GM19467 (cell line): ENCODE measurements at regions not wholly inside any gene's neighbourhood (a gene's known extent, or its start where the extent isn't known, plus 50 kb on each side); places are given as distances from the start of the nearest gene placed in this dataset.
"Not testable (repeated sequence)": the region's sequence is repeated elsewhere in the genome, so short reads cannot be mapped to it uniquely, and the experiment has no call there.

Experiments
- ATAC-seq: cut with Tn5 transposase; IDR thresholded peaks from one replicate; pipeline ENCODE4 v1.9.1; 2021; ENCODE audit warnings: mild to moderate bottlenecking, moderate library complexity; ENCODE audit not compliant: unreplicated experiment

DNA sequence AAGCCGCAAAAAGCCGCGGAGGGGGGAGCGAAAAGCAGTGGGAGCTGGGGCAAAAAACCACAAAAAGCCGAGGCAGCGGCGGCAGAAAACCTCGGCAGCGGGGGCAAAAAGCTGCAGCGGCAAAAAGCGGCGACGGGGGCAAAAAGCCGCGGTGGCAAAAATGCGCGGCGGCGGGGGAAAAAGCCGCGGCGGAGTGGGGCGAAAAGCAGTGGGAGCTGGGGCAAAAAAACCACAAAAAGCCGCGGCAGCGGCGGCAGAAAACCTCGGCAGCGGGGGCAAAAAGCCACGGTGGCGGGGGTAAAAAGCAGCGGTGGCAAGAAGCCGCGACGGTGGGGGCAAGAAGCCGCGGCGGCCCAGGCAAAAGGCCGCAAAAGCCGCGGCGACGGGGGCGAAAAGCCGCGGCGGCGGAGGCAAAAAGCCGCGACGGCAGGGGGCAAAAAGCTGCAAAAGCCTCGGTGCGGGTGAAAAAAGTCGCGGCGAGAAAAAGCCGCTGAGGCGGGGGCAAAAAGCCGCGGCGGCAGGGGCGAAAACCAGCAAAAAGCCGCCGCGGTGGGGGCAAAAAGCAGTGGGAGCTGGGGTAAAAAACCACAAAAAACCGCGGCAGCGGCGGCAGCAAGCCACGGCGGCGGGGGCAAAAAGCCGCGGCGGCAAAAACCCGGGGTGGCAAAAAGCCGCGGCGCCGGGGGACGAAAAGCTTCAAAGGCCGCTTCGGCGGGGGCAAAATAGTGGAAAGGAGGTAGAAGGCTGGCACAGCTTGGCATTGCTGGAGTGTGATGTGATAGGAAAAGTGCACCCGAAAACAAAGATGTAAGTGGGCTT is 135.9 kb downstream of the ZNF92 start:
- no peak for ATAC-seq

DNA sequence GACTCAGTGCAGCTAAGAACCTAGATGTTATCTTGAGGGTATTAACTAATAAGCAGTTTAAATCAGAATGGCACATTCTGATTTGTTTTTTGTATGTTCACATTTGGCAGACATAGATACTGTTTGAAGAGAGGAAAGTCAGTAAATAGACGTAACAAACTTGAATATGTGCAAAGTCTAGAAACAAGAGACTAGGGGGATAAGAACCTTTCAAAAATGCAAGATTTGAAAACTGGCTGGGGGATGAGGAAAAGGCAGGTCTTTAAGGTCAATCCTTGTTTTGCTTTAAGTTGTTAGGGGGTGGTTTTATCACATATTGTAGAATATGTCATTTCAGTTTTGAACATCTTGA is 136.5 kb downstream of the ZNF92 start:
- not testable (repeated sequence) for ATAC-seq

DNA sequence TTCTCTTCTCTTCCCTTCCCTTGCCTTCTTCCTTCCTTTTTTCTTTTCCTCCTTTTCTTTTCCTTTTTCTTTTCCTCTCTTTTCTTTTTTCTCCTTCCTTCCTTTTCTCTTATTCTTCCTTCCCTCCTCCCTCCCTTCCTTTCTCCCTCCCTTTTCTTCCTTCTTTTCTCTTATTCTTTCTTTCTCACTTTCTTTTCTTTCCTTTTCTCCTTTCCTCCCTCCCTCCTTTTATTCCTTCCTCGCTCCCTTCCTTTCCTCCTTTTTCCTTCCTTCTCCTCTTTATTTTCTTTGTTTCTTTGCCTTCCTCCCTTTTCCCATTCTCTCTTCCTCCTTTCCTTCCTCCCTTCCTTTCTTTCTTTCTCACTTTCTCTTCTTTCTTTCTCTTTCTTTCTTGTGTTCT is 146.1 kb downstream of the ZNF92 start:
- ATAC-seq, result not testable (repeated sequence)

DNA sequence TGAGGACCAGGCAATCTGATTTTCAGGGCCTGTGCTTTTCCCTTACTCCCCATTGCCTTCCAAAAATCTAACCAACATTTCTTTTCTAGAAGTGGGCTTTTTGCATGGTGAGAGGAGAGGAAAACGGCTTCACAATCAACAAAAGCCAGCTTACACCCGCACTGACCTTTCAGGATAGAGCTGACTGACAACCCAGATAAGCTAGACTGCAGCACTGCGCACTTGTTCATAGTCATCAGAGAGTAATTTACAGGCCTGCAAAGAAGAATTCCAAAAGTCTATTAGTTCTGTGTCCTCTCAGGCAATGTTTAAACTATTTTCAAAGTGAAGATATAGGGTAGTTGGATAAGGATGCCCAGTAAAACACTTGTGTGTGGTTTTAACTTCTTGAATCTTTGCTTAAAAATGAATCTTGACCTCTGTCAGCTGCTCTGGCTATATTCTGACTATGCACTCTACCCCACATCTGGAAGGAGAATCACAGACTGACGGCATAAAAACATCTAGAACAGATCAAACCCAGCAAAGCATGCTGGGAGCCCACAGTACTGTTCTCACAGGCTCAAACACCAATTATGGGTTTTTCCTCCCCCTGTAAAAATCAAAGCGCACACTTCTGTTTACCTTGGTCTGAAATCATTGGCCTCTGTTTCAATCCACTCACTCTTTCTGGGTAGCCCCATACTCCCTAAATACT is 172.0 kb downstream of the ZNF92 start:
- not testable (repeated sequence) for ATAC-seq

DNA sequence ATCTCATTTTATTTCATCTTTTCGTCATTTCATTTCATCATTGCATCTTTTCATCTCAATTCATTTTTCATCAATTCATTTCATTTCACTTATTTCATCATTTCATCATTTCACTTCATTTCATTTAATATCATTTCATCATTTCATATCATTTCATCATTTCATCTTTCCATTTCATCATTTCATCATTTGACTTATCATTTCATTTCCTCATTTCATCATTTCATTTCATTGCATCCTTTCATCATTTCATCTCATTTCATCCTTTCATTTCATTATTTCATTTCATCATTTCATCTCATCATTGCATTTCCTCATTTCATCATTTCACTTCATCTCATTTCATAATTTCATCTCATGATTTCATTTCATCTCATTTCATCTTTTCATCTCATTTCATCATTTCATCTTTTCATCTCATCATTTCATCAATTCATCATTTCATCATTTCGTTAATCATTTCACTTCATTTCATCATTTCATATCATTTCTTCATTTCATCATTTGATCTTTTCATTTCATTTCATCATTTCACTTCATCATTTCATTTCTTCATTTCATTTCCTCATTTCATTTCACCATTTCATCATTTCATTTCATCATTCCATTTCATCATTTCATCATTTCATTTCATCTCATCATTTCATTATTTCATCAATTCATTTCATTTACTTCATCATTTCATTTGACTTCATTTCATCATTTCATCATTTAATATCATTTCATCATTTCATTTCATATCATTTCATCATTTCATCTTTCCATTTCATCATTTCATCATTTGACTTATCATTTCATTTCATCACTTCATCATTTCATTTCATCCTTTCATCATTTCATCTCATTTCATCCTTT is 176.2 kb downstream of the ZNF92 start:
- not testable (repeated sequence) for ATAC-seq

DNA sequence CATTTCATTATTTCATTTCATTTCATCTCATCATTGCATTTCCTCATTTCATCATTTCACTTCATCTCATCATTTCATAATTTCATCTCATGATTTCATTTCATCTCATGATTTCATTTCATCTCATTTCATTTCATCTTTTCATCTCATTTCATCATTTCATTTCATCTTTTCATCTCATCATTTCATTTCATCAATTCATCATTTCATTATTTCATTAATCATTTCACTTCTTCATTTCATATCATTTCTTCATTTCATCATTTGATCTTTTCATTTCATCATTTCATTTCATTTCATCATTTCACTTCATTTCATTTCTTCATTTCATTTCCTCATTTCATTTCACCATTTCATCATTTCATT is 176.8 kb downstream of the ZNF92 start:
- not testable (repeated sequence) for ATAC-seq

DNA sequence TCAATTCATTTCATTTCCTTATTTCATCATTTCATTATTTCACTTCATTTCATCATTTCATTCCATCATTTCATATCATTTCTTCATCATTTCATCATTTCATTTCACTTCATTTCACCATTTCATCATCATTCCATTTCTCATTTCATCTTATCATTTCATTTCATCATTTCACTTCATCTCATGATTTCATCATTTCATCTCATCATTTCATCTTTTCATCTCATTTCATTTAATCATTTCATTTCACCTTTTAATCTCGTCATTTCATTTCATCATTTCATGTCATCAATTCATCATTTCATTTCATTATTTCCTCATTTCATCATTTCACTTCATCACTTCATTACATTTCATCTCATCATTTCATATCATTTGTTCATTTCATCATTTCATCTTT is 177.4 kb downstream of the ZNF92 start:
- ATAC-seq, result not testable (repeated sequence)

DNA sequence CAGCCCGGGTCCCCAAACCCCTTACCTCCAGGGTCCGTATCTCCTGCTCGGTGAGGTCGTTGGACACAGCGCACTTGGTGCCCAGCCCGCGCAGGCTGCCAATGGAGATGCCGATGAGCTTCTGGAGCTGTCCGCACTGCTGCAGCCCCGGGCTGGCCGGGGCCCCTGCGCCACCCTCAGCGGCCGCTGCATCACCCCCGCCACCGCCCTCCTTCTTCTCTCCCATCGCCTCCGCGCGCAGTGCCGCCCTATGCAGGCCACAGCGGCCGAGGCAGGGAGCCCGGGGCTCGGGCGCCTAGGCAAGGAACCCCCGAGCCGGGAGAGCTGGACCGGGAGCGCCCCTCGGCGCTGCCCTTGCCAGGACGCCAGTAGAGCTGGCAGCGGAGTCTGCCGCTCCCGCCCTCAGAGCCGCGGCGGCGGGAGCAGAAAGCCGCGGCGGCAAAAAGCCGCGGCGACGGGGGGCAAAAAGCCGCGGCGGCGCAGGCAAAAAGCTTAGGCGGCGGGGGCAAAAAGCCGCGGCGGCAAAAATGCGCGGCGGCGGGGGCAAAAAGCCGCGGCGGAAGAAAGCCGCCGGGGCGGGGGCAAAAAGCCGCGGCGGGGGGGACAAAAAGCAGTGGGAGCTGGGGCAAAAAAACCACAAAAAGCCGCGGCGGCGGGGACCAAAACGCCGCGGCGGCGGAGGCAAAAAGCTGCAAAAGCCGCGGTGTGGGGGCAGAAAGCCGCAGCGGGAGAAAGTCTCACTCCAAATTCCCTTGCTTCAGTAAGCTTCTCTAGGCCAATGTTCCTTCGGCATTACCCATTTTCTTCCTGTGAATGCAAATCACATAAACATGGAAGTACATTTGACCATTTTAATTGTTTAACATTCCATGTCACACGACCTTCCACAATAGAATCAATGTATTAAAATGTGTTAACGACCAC is 181.2 kb downstream of the ZNF92 start:
- not testable (repeated sequence) for ATAC-seq

DNA sequence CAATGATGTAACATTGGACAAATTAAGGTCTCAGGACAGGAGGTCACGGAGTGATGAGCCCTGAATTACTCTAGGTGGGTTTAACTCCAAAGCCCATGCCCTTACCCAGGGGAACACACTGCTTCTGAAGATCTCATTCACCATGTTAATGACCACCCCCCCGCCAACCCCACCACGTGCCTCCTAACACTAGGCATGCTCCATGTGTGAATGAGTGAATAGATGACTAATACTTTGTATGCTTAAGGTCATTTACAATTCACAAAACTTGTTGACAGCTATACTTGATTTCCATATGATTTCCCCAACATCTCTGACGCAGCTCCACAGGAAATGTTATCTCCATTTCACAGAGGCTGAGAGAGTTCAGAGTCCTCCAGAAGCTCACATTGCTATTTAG is 184.9 kb downstream of the ZNF92 start:
- ATAC-seq, result not testable (repeated sequence)

DNA sequence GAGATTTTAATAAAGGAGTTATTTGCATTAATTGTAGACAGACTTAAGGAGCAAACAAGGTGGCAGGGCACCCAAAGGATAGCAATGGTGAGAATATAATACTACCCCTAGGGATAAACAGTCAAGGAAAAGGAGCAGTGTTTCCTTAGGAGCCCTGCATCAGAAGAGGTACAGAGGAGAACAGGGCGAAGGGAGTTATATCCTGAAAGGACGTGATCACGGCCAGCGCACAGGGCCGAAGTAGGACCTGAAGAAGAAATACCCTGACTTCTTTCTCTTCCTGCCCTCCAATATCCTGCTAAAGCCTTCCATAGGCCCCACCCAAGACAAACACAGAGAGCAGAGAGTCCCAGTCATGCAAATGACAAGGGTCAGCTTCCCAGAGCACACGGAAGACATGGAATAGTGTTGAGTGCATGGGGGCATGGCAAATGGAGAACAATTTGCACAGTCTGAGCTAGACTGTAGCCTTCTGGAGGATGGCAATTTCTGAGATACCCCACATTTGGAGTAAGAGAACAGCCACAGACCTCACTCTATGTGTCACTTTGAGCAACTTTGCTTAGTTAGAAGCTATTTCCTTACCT is 188.2 kb downstream of the ZNF92 start:
- not testable (repeated sequence) for ATAC-seq

DNA sequence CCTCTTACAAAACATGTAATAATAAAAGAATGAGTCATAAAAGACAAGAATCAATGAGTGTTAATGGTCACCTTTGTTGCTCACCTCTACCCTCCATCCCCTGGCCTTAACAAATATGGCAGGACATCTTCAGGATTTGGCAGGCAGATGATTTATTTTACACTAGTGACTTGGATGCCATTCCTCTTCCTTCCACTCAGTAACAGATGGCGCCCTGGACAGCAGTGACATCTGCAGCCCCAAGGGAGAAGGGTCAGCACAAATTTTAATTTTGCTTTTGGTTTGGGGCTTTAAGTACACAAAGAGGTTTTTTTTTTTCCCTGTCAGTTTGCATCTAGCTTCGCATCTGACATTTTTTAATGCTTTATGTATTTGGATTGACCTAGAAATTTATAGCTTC is 188.9 kb downstream of the ZNF92 start:
- ATAC-seq, result peak; percentile 57

DNA sequence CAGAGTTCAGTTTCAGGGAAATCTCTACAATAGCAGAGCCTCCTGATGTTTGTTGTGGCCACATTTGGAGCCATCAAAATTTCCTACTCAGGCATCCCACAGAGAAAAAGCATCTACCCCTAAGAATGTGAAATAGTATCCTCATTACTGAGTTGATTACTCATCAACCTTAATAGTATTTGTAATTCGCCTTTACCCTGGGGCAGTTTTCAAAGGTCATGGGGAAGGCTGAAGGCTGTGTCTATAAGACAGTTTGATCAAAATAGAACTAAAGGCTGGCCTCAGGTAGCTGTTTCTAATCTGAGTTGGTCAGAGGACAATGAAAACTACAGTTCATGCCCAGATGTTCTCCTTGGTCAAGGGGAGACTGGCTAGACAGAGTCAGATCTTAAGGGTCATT is 189.7 kb downstream of the ZNF92 start:
- ATAC-seq, result not testable (repeated sequence)

DNA sequence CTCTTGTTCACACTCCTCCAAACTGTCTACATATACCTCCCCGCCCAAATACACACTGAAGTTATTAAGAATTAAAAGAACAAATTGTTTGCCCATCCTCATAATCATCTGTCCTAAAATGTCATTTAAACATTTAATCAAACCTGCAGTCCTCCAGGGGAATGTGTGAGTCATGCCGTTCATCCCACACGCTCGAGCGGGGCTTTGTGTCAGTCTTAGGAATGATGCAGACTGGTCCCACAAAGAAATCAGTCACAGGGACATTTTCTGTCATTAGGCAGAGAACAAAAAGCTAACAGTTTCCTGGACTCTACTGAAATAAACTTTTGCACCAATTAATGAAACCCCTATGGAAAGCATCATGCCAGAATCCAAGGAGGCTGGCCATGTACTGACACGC is 194.6 kb downstream of the ZNF92 start:
- ATAC-seq, result not testable (repeated sequence)

DNA sequence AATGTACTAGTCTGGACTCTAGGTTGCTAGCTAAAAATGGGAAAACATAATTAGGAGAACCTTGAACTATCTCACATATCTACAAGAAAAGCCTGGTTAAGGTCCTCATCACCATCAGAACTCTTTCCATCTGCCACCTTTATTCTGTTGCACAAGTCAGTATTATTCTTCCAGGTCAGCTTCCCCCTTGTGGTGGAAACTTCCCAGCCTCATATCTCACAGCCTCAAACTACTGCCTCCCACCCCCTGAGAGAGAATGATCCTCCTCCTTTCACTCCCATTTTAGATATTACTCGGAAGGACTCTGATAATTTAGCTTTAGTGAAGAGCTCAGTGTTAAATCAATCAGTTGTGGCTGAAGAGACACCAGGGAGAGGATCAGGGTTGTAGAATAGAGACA is 197.3 kb downstream of the ZNF92 start:
- not testable (repeated sequence) for ATAC-seq

DNA sequence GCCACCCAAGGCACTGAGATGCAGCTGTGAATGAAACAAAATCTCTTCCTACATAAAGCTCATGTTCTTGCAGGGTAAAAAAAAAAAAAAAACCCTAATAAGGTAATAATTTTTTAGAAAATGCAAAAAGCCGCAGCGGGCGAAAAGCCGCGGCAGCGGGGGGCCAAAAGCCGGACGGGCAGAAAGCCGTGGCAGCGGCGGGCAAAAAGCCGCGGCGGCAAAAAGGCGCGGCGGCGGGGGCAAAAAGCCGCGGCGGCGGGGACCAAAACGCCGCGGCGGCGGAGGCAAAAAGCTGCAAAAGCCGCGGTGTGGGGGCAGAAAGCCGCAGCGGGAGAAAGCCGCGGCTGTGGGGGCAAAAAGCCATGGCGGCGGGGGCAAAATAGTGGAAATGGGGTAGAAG is 198.9 kb downstream of the ZNF92 start:
- not testable (repeated sequence) for ATAC-seq

DNA sequence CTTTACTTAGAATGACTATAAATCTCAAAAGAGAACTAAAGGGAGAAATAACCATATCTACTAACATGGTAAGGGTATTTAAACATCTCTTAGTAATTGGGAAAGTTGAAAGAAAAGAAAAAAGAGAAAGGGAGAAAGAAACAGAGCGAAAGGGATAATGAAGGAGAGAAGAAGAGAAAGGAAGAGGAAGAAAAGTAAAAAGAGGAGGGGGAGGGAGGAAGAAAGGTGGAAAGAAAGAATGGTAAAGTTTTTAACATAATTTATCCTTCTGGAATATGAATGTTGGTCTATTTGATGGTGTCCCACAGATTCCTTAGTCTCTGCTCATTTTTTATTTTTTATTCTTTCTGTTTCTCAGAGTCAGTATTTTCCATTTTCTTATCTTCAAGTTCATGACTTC is 202.7 kb downstream of the ZNF92 start:
- not testable (repeated sequence) for ATAC-seq

DNA sequence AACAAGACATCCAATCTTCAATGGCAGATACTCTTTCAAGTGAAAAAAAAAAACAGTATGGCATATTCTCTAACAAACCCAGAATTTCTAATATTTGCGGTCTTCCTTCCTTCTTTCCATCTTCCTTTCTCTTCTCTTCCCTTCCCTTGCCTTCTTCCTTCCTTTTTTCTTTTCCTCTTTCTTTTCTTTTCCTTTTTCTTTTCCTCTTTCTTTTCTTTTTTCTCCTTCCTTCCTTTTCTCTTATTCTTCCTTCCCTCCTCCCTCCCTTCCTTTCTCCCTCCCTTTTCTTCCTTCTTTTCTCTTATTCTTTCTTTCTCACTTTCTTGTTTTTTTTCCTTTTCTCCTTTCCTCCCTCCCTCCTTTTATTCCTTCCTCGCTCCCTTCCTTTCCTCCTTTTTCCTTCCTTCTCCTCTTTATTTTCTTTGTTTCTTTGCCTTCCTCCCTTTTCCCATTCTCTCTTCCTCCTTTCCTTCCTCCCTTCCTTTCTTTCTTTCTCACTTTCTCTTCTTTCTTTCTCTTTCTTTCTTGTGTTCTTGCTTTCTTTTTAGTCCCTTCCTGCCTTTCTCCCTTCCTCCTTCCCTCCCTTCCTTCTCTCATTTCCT is 209.0 kb downstream of the ZNF92 start:
- ATAC-seq, result not testable (repeated sequence)

DNA sequence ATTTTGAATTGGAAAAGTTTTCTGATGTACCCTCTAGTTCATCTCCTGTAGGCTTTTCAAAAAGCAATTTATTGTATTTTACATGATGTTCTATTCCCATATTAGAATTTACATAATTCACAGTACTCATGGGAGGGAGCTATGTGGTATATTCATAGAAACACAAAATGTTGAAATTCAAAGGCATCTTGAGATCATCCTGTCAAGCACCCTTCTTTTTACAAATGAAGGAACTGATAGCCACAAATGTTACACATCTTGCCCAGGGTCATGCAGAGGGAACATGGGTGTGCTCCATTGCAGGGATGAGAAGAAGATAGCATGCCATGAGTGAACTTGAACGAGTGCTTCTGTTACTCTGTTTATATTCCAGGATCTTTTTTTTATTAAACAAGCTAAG is 228.8 kb downstream of the ZNF92 start:
- not testable (repeated sequence) for ATAC-seq

DNA sequence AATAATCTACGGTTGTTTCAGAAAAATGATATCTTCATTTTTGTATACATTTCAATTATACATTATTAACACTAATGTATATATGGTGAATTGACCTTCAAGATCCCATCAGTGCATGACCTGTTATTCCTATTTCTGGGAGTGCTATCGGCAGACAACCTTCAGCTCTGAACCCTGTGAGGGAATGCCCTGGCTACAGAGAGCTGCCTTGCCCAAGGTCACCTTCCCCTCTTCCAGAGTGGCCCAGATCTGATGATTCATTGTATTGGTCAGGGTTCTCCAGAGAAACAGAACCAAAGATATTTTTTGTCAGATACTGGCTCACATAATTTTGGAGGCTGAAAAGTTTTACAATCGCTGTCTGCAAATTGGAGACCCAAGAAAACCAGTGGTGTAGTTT is 235.5 kb downstream of the ZNF92 start:
- ATAC-seq, result no peak
